ENCODE measurements at regions not wholly inside any gene's neighbourhood (a gene's known extent, or its start where the extent isn't known, plus 50 kb on each side); places are given as distances from the start of the nearest gene placed in this dataset.

- Histone ChIP-seq H3K9me3 (ENCODE audit: low read length) (no peaks in the 10 kb centered on the region), H3K4me2 (ENCODE audit: low read length) (no peak overlapping the region), H3K36me3 (ENCODE audit: low read depth, low read length) (peaks cover 6% of the 10 kb centered on the region; the same call in 1 of the 2 replicates), H4K20me1 (ENCODE audit: low read length) (no peaks in the 10 kb centered on the region), H3K27me3 (ENCODE audit: low read length) (no peaks in the 10 kb centered on the region), H3K79me2 (ENCODE audit: low read length) (no peaks in the 10 kb centered on the region), H3K4me3 (ENCODE audit: low read length) (no peak overlapping the region), H3K9ac (ENCODE audit: low read length) (no peak overlapping the region), H3K27ac (ENCODE audit: low read length) (no peak overlapping the region), H3K4me1 (ENCODE audit: insufficient read depth, low read length) (peaks cover 17% of the 10 kb centered on the region), H3F3A (ENCODE audit: low read length, unreplicated experiment) (no peaks in the 10 kb centered on the region), H2AFZ (ENCODE audit: low read length) (no peak overlapping the region), H3K9me2 (replicated peaks; ENCODE audit: low read length) (no peaks in the 10 kb centered on the region)
- ChIA-PET CTCF (no interaction called here), POLR2A (ENCODE audit: unreplicated experiment) (no interaction called here)
- DNase-seq: no peak
- intact Hi-C loops (cut with micrococcal nuclease): no loop called here
- no peak for ATAC-seq
- no peak for TF ChIP-seq EZH2 (IDR thresholded peaks at IDR 0.05; ENCODE audit: low read length, unreplicated experiment)
- no peak for TF ChIP-seq EZH2phosphoT487 (IDR thresholded peaks at IDR 0.05; ENCODE audit: borderline replicate concordance, low read length)
- TF ChIP-seq CTCF (conservative IDR thresholded peaks at IDR 0.05; ENCODE audit: low read depth, low read length): no peak
- no TSS peak for BruUV-seq (replicated peaks)
Observed at GRCh38 chr12:124484526-124484953, 82.9 kb downstream of the NCOR2 start.

GRCh38 chr12:124484067-124484466, 83.3 kb downstream of the NCOR2 start:
- no TSS peak for BruUV-seq (replicated peaks)
- no peaks in the 10 kb centered on the region for H3K79me2 ChIP-seq (ENCODE audit: low read length)
- POLR2A ChIA-PET (ENCODE audit: unreplicated experiment): no interaction called here

More at GRCh38 chr12:124484067-124484466, 83.3 kb downstream of the NCOR2 start:
- intact Hi-C loops (cut with micrococcal nuclease): no loop called here
- Histone ChIP-seq H3K36me3 (ENCODE audit: low read depth, low read length) (peaks cover 6% of the 10 kb centered on the region; the same call in 1 of the 2 replicates), H3F3A (ENCODE audit: low read length, unreplicated experiment) (no peaks in the 10 kb centered on the region), H3K4me1 (ENCODE audit: insufficient read depth, low read length) (peaks cover 18% of the 10 kb centered on the region), H3K4me2 (ENCODE audit: low read length) (no peak overlapping the region), H3K9me2 (replicated peaks; ENCODE audit: low read length) (no peaks in the 10 kb centered on the region), H2AFZ (ENCODE audit: low read length) (no peak overlapping the region), H3K4me3 (ENCODE audit: low read length) (no peak overlapping the region), H3K9ac (ENCODE audit: low read length) (no peak overlapping the region), H3K27ac (ENCODE audit: low read length) (no peak overlapping the region), H3K9me3 (ENCODE audit: low read length) (no peaks in the 10 kb centered on the region), H4K20me1 (ENCODE audit: low read length) (no peaks in the 10 kb centered on the region), H3K27me3 (ENCODE audit: low read length) (no peaks in the 10 kb centered on the region)
- CTCF ChIA-PET: no interaction called here
- TF ChIP-seq EZH2phosphoT487 (IDR thresholded peaks at IDR 0.05; ENCODE audit: borderline replicate concordance, low read length) (no peak), CTCF (conservative IDR thresholded peaks at IDR 0.05; ENCODE audit: low read depth, low read length) (no peak), EZH2 (IDR thresholded peaks at IDR 0.05; ENCODE audit: low read length, unreplicated experiment) (no peak)
- no peak for ATAC-seq
- DNase-seq: no peak

Data from PC-3 (cell line).